Activated CD8-positive, alpha-beta memory T cell treated with anti-CD3 and anti-CD28 coated beads, Interleukin-2, amount 10 ng/mL, durations not matched to agents 7 days and 5 days (primary cell): ENCODE measurements at regions not wholly inside any gene's neighbourhood (a gene's known extent, or its start where the extent isn't known, plus 50 kb on each side); places are given as distances from the start of the nearest gene placed in this dataset.
"Not testable (repeated sequence)": the region's sequence is repeated elsewhere in the genome, so short reads cannot be mapped to it uniquely, and the experiment has no call there.

ENCODE experiments used
- ATAC-seq: fragments of 150-1000 bp; cut with Tn5 transposase; one replicate; pipeline ENCODE4 v1.10.0; 2021; ENCODE audit warnings: moderate library complexity
- CTCF ChIA-PET: fragments of 350-600 bp; sonication (Branson Sonifier 250); formaldehyde crosslinking; loops from one replicate; lab custom pipeline; 2021; ENCODE audit warnings: antibody characterized with exemption; lab: Charles Lee
- DNase-seq: peaks from one replicate; pipeline ENCODE4 v3.0.0-alpha.2; 2020
- H3K27ac Mint-ChIP-seq: one replicate; pipeline ENCODE4 v1.8.0; 2021; ENCODE audit warnings: mild to moderate bottlenecking, mixed read lengths
- H3K27me3 Mint-ChIP-seq: one replicate; pipeline ENCODE4 v1.8.0; 2021; ENCODE audit warnings: mixed read lengths
- H3K36me3 Mint-ChIP-seq: one replicate; pipeline ENCODE4 v1.8.0; 2021; ENCODE audit warnings: mild to moderate bottlenecking, mixed read lengths
- H3K4me1 Mint-ChIP-seq: one replicate; pipeline ENCODE4 v1.8.0; 2021; ENCODE audit warnings: mixed read lengths
- H3K4me3 Mint-ChIP-seq: one replicate; pipeline ENCODE4 v1.8.0; 2021; ENCODE audit warnings: mild to moderate bottlenecking, moderate library complexity, mixed read lengths
- H3K9me3 Mint-ChIP-seq: one replicate; pipeline ENCODE4 v1.8.0; 2022; ENCODE audit warnings: low read depth, mixed read lengths

- not testable (repeated sequence) for H3K9me3 Mint-ChIP-seq
Measured at GRCh38 chr21:31819692-31820091, 53.1 kb upstream of the HUNK start.

GRCh38 chr21:31814356-31814755 is 58.5 kb upstream of the HUNK start:
- H3K27me3 Mint-ChIP-seq, CTCF ChIA-PET, H3K36me3 Mint-ChIP-seq, H3K27ac Mint-ChIP-seq, ATAC-seq, H3K4me3 Mint-ChIP-seq, H3K4me1 Mint-ChIP-seq, DNase-seq, H3K9me3 Mint-ChIP-seq: not testable (repeated sequence)

More at GRCh38 chr21:31819692-31820091, 53.1 kb upstream of the HUNK start:
- H3K27me3 Mint-ChIP-seq, CTCF ChIA-PET, DNase-seq, H3K4me3 Mint-ChIP-seq, ATAC-seq, H3K27ac Mint-ChIP-seq, H3K36me3 Mint-ChIP-seq, H3K4me1 Mint-ChIP-seq: not testable (repeated sequence)

- Mint-ChIP-seq H3K9me3 (no peaks in the 10 kb centered on the region), H3K27ac (no peak overlapping the region), H3K4me3 (no peak overlapping the region), H3K36me3 (no peaks in the 10 kb centered on the region), H3K27me3 (no peaks in the 10 kb centered on the region), H3K4me1 (no peaks in the 10 kb centered on the region)
- DNase-seq (no peak), ATAC-seq (no peak)
- CTCF ChIA-PET: no interaction called here
Measured at GRCh38 chr21:31813862-31814261, 59.0 kb upstream of the HUNK start.

- peaks cover 2% of the 10 kb centered on the region for H3K9me3 Mint-ChIP-seq
- CTCF ChIA-PET: no interaction called here
- H3K27me3 Mint-ChIP-seq: peaks cover 3% of the 10 kb centered on the region
- no peak overlapping the region for H3K4me3 Mint-ChIP-seq
- H3K27ac Mint-ChIP-seq: no peak overlapping the region
- no peak for DNase-seq
- H3K36me3 Mint-ChIP-seq: no peaks in the 10 kb centered on the region
- no peaks in the 10 kb centered on the region for H3K4me1 Mint-ChIP-seq
- no peak for ATAC-seq
Measured at GRCh38 chr21:31804008-31804394, 68.8 kb upstream of the HUNK start.

GRCh38 chr21:31803039-31804007 is 69.5 kb upstream of the HUNK start:
- Mint-ChIP-seq H3K4me3 (no peak overlapping the region), H3K27ac (no peak overlapping the region), H3K36me3 (no peaks in the 10 kb centered on the region), H3K9me3 (peaks cover 2% of the 10 kb centered on the region), H3K27me3 (peaks cover 3% of the 10 kb centered on the region), H3K4me1 (no peaks in the 10 kb centered on the region)
- CTCF ChIA-PET: no interaction called here
- no peak for DNase-seq
- no peak for ATAC-seq

- Mint-ChIP-seq H3K4me1 (no peaks in the 10 kb centered on the region), H3K36me3 (no peaks in the 10 kb centered on the region), H3K9me3 (peaks cover 2% of the 10 kb centered on the region), H3K27ac (no peak overlapping the region), H3K27me3 (peaks cover 3% of the 10 kb centered on the region), H3K4me3 (no peak overlapping the region)
- CTCF ChIA-PET: no interaction called here
- ATAC-seq (no peak), DNase-seq (no peak)
Measured at GRCh38 chr21:31802331-31802730, 70.4 kb upstream of the SCAF4 start.

GRCh38 chr21:31801551-31802219 is 69.8 kb upstream of the SCAF4 start:
- no peaks in the 10 kb centered on the region for H3K4me1 Mint-ChIP-seq
- peaks cover 3% of the 10 kb centered on the region for H3K27me3 Mint-ChIP-seq
- no peak overlapping the region for H3K27ac Mint-ChIP-seq
- no peak for ATAC-seq
- no peak overlapping the region for H3K4me3 Mint-ChIP-seq
- DNase-seq: no peak
- peaks cover 2% of the 10 kb centered on the region for H3K9me3 Mint-ChIP-seq
- H3K36me3 Mint-ChIP-seq: no peaks in the 10 kb centered on the region
- CTCF ChIA-PET: no interaction called here

GRCh38 chr21:31798842-31799704 is 67.2 kb upstream of the SCAF4 start:
- H3K27me3 Mint-ChIP-seq: peaks cover 3% of the 10 kb centered on the region
- CTCF ChIA-PET: no interaction called here
- no peaks in the 10 kb centered on the region for H3K36me3 Mint-ChIP-seq
- no peaks in the 10 kb centered on the region for H3K4me1 Mint-ChIP-seq
- H3K4me3 Mint-ChIP-seq: no peak overlapping the region
- ATAC-seq (no peak), DNase-seq (no peak)
- no peak overlapping the region for H3K27ac Mint-ChIP-seq
- H3K9me3 Mint-ChIP-seq: no peaks in the 10 kb centered on the region

GRCh38 chr21:31795992-31796391 is 64.1 kb upstream of the SCAF4 start:
- no peak overlapping the region for H3K27ac Mint-ChIP-seq
- CTCF ChIA-PET: no interaction called here
- H3K9me3 Mint-ChIP-seq: no peaks in the 10 kb centered on the region
- no peaks in the 10 kb centered on the region for H3K36me3 Mint-ChIP-seq
- H3K4me3 Mint-ChIP-seq: no peak overlapping the region
- ATAC-seq (no peak), DNase-seq (no peak)
- no peaks in the 10 kb centered on the region for H3K4me1 Mint-ChIP-seq
- H3K27me3 Mint-ChIP-seq: no peaks in the 10 kb centered on the region

GRCh38 chr21:31790420-31790819 is 58.5 kb upstream of the SCAF4 start:
- H3K9me3 Mint-ChIP-seq, H3K4me1 Mint-ChIP-seq, H3K27ac Mint-ChIP-seq, CTCF ChIA-PET, ATAC-seq, H3K27me3 Mint-ChIP-seq, H3K36me3 Mint-ChIP-seq, H3K4me3 Mint-ChIP-seq, DNase-seq: not testable (repeated sequence)

- Mint-ChIP-seq H3K27me3 (no peaks in the 10 kb centered on the region), H3K9me3 (no peaks in the 10 kb centered on the region), H3K4me3 (no peak overlapping the region), H3K36me3 (peaks cover 1% of the 10 kb centered on the region), H3K4me1 (peaks cover 2% of the 10 kb centered on the region), H3K27ac (no peak overlapping the region)
- CTCF ChIA-PET: no interaction called here
- ATAC-seq (no peak), DNase-seq (no peak)
Measured at GRCh38 chr21:31788581-31788980, 56.7 kb upstream of the SCAF4 start.

- H3K27ac Mint-ChIP-seq, CTCF ChIA-PET, H3K36me3 Mint-ChIP-seq, H3K4me3 Mint-ChIP-seq, H3K9me3 Mint-ChIP-seq, H3K4me1 Mint-ChIP-seq, ATAC-seq, DNase-seq, H3K27me3 Mint-ChIP-seq: not testable (repeated sequence)
Measured at GRCh38 chr21:31787691-31788090, 55.8 kb upstream of the SCAF4 start.

- Mint-ChIP-seq H3K27me3 (peaks cover 11% of the 10 kb centered on the region), H3K36me3 (peaks cover 1% of the 10 kb centered on the region), H3K27ac (no peak overlapping the region), H3K4me1 (peaks cover 2% of the 10 kb centered on the region), H3K4me3 (no peak overlapping the region), H3K9me3 (no peaks in the 10 kb centered on the region)
- ATAC-seq (no peak), DNase-seq (no peak)
- CTCF ChIA-PET: interaction anchor here (0.9 to 1.0 kb wide), 2 partner anchors 9 to 471 kb away, joined by 3 to 4 read pairs; no protein-coding TSS in a partner anchor
Measured at GRCh38 chr21:31786164-31786920, 54.4 kb upstream of the SCAF4 start.
